ENCODE measurements at regions not wholly inside any gene's neighbourhood (a gene's known extent, or its start where the extent isn't known, plus 50 kb on each side); places are given as distances from the start of the nearest gene placed in this dataset.

- TF ChIP-seq CTCF (IDR thresholded peaks at IDR 0.05) = no peak
- no peak for TF ChIP-seq POLR2A (IDR thresholded peaks at IDR 0.05)
Measured at GRCh38 chr20:48426630-48427029, 401.2 kb downstream of the PREX1 start.
